ENCODE measurements at regions not wholly inside any gene's neighbourhood (a gene's known extent, or its start where the extent isn't known, plus 50 kb on each side); places are given as distances from the start of the nearest gene placed in this dataset.
A peak's percentile ranks its signal among the peaks of the same experiment; 100 is the strongest.

DNA sequence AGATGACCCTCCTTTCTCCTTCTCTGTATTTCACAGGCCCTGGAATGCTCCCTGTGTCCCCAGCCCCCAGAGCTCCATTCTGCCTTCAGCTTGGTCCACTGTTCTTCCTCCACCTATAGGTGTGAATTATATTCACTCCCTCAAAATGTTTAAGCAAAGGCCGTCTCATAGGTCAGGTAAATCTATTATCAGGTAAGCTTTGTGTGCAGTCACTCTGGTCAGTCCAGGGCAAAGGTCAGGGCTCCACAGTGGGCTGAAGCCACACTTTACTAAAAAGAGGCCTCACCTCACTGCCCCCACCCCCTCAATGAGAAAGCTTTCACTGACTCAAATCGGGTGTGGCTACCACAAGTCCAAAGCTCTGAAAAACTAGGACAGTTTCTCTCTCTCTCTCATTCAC lies 65.9 kb downstream of the DNTTIP2 start:
- Histone ChIP-seq H3K36me3 (replicated peaks; ENCODE audit: insufficient read depth, low read depth) (no peaks in the 10 kb centered on the region), H2AFZ (no peak overlapping the region), H3K79me2 (no peaks in the 10 kb centered on the region), H3K4me1 (ENCODE audit: insufficient read depth) (peaks cover 26% of the 10 kb centered on the region), H3K27me3 (no peaks in the 10 kb centered on the region), H4K20me1 (ENCODE audit: insufficient read depth, poor library complexity, severe bottlenecking) (no peaks in the 10 kb centered on the region), H3K9me2 (replicated peaks; ENCODE audit: insufficient read depth) (no peaks in the 10 kb centered on the region), H3K9me3 (ENCODE audit: low read depth) (no peaks in the 10 kb centered on the region), H3K4me3 (no peak overlapping the region), H3K4me2 (no peak overlapping the region), H3K27ac (no peak overlapping the region)
- DNase-seq (ENCODE audit: low spot score): no peak
- no peak for TF ChIP-seq EZH2 (IDR thresholded peaks at IDR 0.05; ENCODE audit: borderline replicate concordance)
- TF ChIP-seq, protein P1, sequence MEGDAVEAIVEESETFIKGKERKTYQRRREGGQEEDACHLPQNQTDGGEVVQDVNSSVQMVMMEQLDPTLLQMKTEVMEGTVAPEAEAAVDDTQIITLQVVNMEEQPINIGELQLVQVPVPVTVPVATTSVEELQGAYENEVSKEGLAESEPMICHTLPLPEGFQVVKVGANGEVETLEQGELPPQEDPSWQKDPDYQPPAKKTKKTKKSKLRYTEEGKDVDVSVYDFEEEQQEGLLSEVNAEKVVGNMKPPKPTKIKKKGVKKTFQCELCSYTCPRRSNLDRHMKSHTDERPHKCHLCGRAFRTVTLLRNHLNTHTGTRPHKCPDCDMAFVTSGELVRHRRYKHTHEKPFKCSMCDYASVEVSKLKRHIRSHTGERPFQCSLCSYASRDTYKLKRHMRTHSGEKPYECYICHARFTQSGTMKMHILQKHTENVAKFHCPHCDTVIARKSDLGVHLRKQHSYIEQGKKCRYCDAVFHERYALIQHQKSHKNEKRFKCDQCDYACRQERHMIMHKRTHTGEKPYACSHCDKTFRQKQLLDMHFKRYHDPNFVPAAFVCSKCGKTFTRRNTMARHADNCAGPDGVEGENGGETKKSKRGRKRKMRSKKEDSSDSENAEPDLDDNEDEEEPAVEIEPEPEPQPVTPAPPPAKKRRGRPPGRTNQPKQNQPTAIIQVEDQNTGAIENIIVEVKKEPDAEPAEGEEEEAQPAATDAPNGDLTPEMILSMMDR (IDR thresholded peaks at IDR 0.05; ENCODE audit: poor library complexity): peak; percentile 33
- 63% methylated on average over 2 of the region's 2 CpGs for WGBS (ENCODE audit: low lambda C conversion rate, missing lambda C conversion rate)

DNA sequence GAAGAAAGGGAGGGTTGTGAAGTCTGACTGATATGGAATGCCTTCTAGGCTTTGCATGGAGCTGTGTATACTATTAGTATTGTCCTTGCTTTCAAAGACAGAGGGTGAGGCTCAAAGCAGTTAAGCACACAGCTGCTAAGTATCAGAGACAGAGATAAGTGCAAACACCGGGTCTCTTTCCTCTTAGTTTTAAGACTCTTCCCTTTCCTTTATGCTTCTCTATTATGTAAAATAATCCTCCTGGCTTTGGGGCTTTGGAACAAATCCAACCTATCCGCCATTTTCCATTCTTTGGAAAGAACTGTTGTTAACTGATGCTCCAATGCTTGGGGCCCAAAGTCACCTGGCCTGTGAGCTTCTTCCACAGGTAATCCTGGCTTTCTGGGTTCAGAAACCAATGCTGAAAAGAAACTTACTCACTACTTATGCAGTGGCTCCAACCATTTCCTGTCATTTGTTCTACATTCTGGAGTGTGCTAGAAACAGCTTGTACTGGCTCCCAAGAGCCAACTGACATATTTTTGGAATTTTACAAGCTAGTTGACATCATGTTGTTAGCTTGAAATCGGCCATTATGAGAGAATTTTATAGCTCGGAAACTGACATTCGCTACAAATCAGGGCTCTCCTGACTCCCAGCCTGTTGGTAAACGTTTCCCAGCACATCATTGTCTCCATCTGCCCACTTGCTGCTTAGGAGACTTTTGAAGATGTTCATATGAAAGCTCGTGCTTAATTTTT lies 67.5 kb downstream of the DNTTIP2 start:
- TF ChIP-seq EZH2 (IDR thresholded peaks at IDR 0.05; ENCODE audit: borderline replicate concordance) (no peak), EZH2phosphoT487 (IDR thresholded peaks at IDR 0.05; ENCODE audit: low read depth, severe bottlenecking, unreplicated experiment) (no peak)
- no peak overlapping the region for H3K4me3 ChIP-seq
- DNase-seq (ENCODE audit: low spot score): no peak
- H3K4me2 ChIP-seq: no peak overlapping the region
- peaks cover 26% of the 10 kb centered on the region for H3K4me1 ChIP-seq (ENCODE audit: insufficient read depth)
- H3K9me3 ChIP-seq (ENCODE audit: low read depth): no peaks in the 10 kb centered on the region
- WGBS (ENCODE audit: low lambda C conversion rate, missing lambda C conversion rate): 57% methylated on average over 7 of the region's 7 CpGs
- H3K79me2 ChIP-seq: no peaks in the 10 kb centered on the region
- H3K27me3 ChIP-seq: no peaks in the 10 kb centered on the region
- H4K20me1 ChIP-seq (ENCODE audit: insufficient read depth, poor library complexity, severe bottlenecking): no peaks in the 10 kb centered on the region
- peak overlapping the region; percentile 63 for H3K27ac ChIP-seq
- no peaks in the 10 kb centered on the region for H3K36me3 ChIP-seq (replicated peaks; ENCODE audit: insufficient read depth, low read depth)
- H3K9me2 ChIP-seq (replicated peaks; ENCODE audit: insufficient read depth): no peaks in the 10 kb centered on the region
- H2AFZ ChIP-seq: no peak overlapping the region

DNA sequence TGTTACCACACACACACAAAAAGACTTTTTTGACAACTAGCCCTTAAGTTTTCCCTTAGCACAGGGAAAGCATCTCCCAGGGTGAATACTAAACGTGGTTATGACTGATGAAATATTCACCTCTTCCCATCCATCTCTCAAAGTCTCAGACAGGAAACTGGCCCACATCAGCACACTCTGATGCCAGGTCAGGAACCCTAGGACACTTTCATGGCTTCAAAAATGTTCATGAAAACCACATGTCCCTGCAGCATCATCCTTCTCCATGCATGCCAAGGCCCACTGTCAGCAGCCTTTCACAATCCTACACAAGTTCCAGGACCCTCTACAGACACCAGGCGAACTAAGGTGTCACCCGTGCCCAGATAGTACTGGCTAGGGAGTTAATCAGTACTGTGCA lies 68.7 kb downstream of the DNTTIP2 start:
- Histone ChIP-seq H3K79me2 (no peaks in the 10 kb centered on the region), H3K36me3 (replicated peaks; ENCODE audit: insufficient read depth, low read depth) (no peaks in the 10 kb centered on the region), H3K4me1 (ENCODE audit: insufficient read depth) (peaks cover 17% of the 10 kb centered on the region), H3K27ac (no peak overlapping the region), H3K4me3 (no peak overlapping the region), H4K20me1 (ENCODE audit: insufficient read depth, poor library complexity, severe bottlenecking) (no peaks in the 10 kb centered on the region), H3K9me2 (replicated peaks; ENCODE audit: insufficient read depth) (no peaks in the 10 kb centered on the region), H2AFZ (no peak overlapping the region), H3K27me3 (no peaks in the 10 kb centered on the region), H3K4me2 (no peak overlapping the region), H3K9me3 (ENCODE audit: low read depth) (no peaks in the 10 kb centered on the region)
- no peak for DNase-seq (ENCODE audit: low spot score)
- TF ChIP-seq EZH2 (IDR thresholded peaks at IDR 0.05; ENCODE audit: borderline replicate concordance) (no peak), EZH2phosphoT487 (IDR thresholded peaks at IDR 0.05; ENCODE audit: low read depth, severe bottlenecking, unreplicated experiment) (no peak)
- TF ChIP-seq, protein P1 (IDR thresholded peaks at IDR 0.05; ENCODE audit: poor library complexity): no peak
- 87% methylated on average over 3 of the region's 3 CpGs for WGBS (ENCODE audit: low lambda C conversion rate, missing lambda C conversion rate)

DNA sequence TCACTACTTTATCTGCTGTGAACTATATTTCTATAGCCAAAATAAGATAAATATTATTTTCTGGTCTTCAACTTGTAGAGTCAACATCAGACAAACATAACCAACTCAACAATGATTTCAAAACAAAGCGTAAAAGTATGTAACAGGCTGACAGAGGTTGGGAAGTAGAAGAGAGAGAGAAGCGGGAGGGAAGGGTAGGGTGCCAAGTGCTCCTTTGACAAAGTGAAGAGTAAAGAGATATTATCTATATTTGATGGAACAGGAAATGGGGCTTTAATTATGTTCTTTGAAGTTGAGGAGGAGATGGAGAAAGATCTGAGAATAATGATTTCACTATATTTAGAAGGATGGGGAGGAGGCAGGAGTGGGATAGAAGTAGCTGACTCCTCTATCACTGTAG lies 70.1 kb downstream of the DNTTIP2 start:
- Histone ChIP-seq H4K20me1 (ENCODE audit: insufficient read depth, poor library complexity, severe bottlenecking) (no peaks in the 10 kb centered on the region), H3K79me2 (no peaks in the 10 kb centered on the region), H3K27ac (no peak overlapping the region), H2AFZ (no peak overlapping the region), H3K4me3 (no peak overlapping the region), H3K9me3 (ENCODE audit: low read depth) (no peaks in the 10 kb centered on the region), H3K9me2 (replicated peaks; ENCODE audit: insufficient read depth) (no peaks in the 10 kb centered on the region), H3K4me1 (ENCODE audit: insufficient read depth) (peaks cover 9% of the 10 kb centered on the region), H3K27me3 (no peaks in the 10 kb centered on the region), H3K4me2 (no peak overlapping the region), H3K36me3 (replicated peaks; ENCODE audit: insufficient read depth, low read depth) (no peaks in the 10 kb centered on the region)
- 91% methylated on average over 2 of the region's 2 CpGs for WGBS (ENCODE audit: low lambda C conversion rate, missing lambda C conversion rate)
- no peak for TF ChIP-seq EZH2phosphoT487 (IDR thresholded peaks at IDR 0.05; ENCODE audit: low read depth, severe bottlenecking, unreplicated experiment)
- no peak for TF ChIP-seq EZH2 (IDR thresholded peaks at IDR 0.05; ENCODE audit: borderline replicate concordance)
- TF ChIP-seq, protein P1 (IDR thresholded peaks at IDR 0.05; ENCODE audit: poor library complexity): no peak
- no peak for DNase-seq (ENCODE audit: low spot score)

All from hepatocyte (in vitro differentiated cells).